ENCODE measurements at regions not wholly inside any gene's neighbourhood (a gene's known extent, or its start where the extent isn't known, plus 50 kb on each side); places are given as distances from the start of the nearest gene placed in this dataset.
"Not testable (repeated sequence)": the region's sequence is repeated elsewhere in the genome, so short reads cannot be mapped to it uniquely, and the experiment has no call there.

- no peak for DNase-seq
These were observed 244.2 kb upstream of the ACVR2A start for GRCh38 chr2:147600646-147601045.

GRCh38 chr2:147600223-147600622 lies 244.6 kb upstream of the ACVR2A start:
- DNase-seq: no peak

- no peak for DNase-seq
These were observed 249.6 kb upstream of the ACVR2A start for GRCh38 chr2:147595200-147595599.

- DNase-seq: no peak
These were observed 250.8 kb upstream of the ACVR2A start for GRCh38 chr2:147594038-147594437.

- DNase-seq: not testable (repeated sequence)
These were observed 252.0 kb upstream of the ACVR2A start for GRCh38 chr2:147592784-147593183.

GRCh38 chr2:147589127-147589526 lies 255.7 kb upstream of the ACVR2A start:
- DNase-seq: no peak

- no peak for DNase-seq
These were observed 256.6 kb upstream of the ACVR2A start for GRCh38 chr2:147588191-147588590.

GRCh38 chr2:147578529-147578928 lies 266.3 kb upstream of the ACVR2A start:
- no peak for DNase-seq

- no peak for DNase-seq
These were observed 266.8 kb upstream of the ACVR2A start for GRCh38 chr2:147577998-147578380.

- no peak for DNase-seq
These were observed 267.4 kb upstream of the ACVR2A start for GRCh38 chr2:147577323-147577997.

- DNase-seq: no peak
These were observed 269.7 kb upstream of the ACVR2A start for GRCh38 chr2:147575106-147575505.

- DNase-seq: no peak
These were observed 272.2 kb upstream of the ACVR2A start for GRCh38 chr2:147572622-147573021.

- DNase-seq: no peak
These were observed 275.4 kb upstream of the ACVR2A start for GRCh38 chr2:147569426-147569825.

GRCh38 chr2:147568109-147568508 lies 276.7 kb upstream of the ACVR2A start:
- no peak for DNase-seq

GRCh38 chr2:147567136-147567535 lies 277.7 kb upstream of the ACVR2A start:
- DNase-seq: no peak

GRCh38 chr2:147560810-147561535 lies 283.9 kb upstream of the ACVR2A start:
- DNase-seq: peak; percentile 1

- DNase-seq: no peak
These were observed 285.6 kb upstream of the ACVR2A start for GRCh38 chr2:147559070-147559725.

- no peak for DNase-seq
These were observed 286.2 kb upstream of the ACVR2A start for GRCh38 chr2:147558620-147559019.

- no peak for DNase-seq
These were observed 290.2 kb upstream of the ACVR2A start for GRCh38 chr2:147554521-147555107.

- no peak for DNase-seq
These were observed 291.0 kb upstream of the ACVR2A start for GRCh38 chr2:147553775-147554271.

GRCh38 chr2:147550995-147551731 lies 293.7 kb upstream of the ACVR2A start:
- no peak for DNase-seq

GRCh38 chr2:147549054-147549453 lies 295.8 kb upstream of the ACVR2A start:
- DNase-seq: no peak

- no peak for DNase-seq
These were observed 296.4 kb upstream of the ACVR2A start for GRCh38 chr2:147548451-147548850.

Measured in CD4-positive, alpha-beta T cell treated with Interleukin-10 for 1 hour (primary cell).